ENCODE measurements at regions not wholly inside any gene's neighbourhood (a gene's known extent, or its start where the extent isn't known, plus 50 kb on each side); places are given as distances from the start of the nearest gene placed in this dataset.

GRCh38 chr1:98403963-98404480, 257.5 kb upstream of the SNX7 start:
- H3K4me3 ChIP-seq (ENCODE audit: low read depth, low read length): no peak overlapping the region
- H3K27me3 ChIP-seq (ENCODE audit: insufficient read depth, low read length): no peaks in the 10 kb centered on the region
- no peak overlapping the region for H3K27ac ChIP-seq (ENCODE audit: low read depth, low read length)
- peak overlapping the region; percentile 30 for H2AFZ ChIP-seq (ENCODE audit: low read length, unreplicated experiment)
- H3K4me1 ChIP-seq (ENCODE audit: control insufficient read depth, insufficient read depth, low read length, unreplicated experiment): peaks cover 16% of the 10 kb centered on the region
- H3K36me3 ChIP-seq (ENCODE audit: insufficient read depth, low read length): no peaks in the 10 kb centered on the region
- no peaks in the 10 kb centered on the region for H3K79me2 ChIP-seq (ENCODE audit: control insufficient read depth, insufficient read depth, low read length, unreplicated experiment)

- Histone ChIP-seq H3K27ac (ENCODE audit: low read depth, low read length) (no peak overlapping the region), H3K4me1 (ENCODE audit: control insufficient read depth, insufficient read depth, low read length, unreplicated experiment) (peaks cover 16% of the 10 kb centered on the region), H3K27me3 (ENCODE audit: insufficient read depth, low read length) (no peaks in the 10 kb centered on the region), H3K79me2 (ENCODE audit: control insufficient read depth, insufficient read depth, low read length, unreplicated experiment) (no peaks in the 10 kb centered on the region), H2AFZ (ENCODE audit: low read length, unreplicated experiment) (peak overlapping the region; percentile 5), H3K36me3 (ENCODE audit: insufficient read depth, low read length) (no peaks in the 10 kb centered on the region), H3K4me3 (ENCODE audit: low read depth, low read length) (no peak overlapping the region)
These were observed 258.7 kb upstream of the SNX7 start for GRCh38 chr1:98402860-98403259.

- Histone ChIP-seq H2AFZ (ENCODE audit: low read length, unreplicated experiment) (no peak overlapping the region), H3K4me1 (ENCODE audit: control insufficient read depth, insufficient read depth, low read length, unreplicated experiment) (peaks cover 12% of the 10 kb centered on the region), H3K27ac (ENCODE audit: low read depth, low read length) (no peak overlapping the region), H3K79me2 (ENCODE audit: control insufficient read depth, insufficient read depth, low read length, unreplicated experiment) (no peaks in the 10 kb centered on the region), H3K27me3 (ENCODE audit: insufficient read depth, low read length) (no peaks in the 10 kb centered on the region), H3K4me3 (ENCODE audit: low read depth, low read length) (no peak overlapping the region), H3K36me3 (ENCODE audit: insufficient read depth, low read length) (no peaks in the 10 kb centered on the region)
These were observed 261.1 kb upstream of the SNX7 start for GRCh38 chr1:98400446-98400845.

- Histone ChIP-seq H3K79me2 (ENCODE audit: control insufficient read depth, insufficient read depth, low read length, unreplicated experiment) (no peaks in the 10 kb centered on the region), H2AFZ (ENCODE audit: low read length, unreplicated experiment) (peak overlapping the region; percentile 93), H3K27ac (ENCODE audit: low read depth, low read length) (no peak overlapping the region), H3K4me1 (ENCODE audit: control insufficient read depth, insufficient read depth, low read length, unreplicated experiment) (peaks cover under 1% of the 10 kb centered on the region), H3K4me3 (ENCODE audit: low read depth, low read length) (peak overlapping the region; percentile 65), H3K27me3 (ENCODE audit: insufficient read depth, low read length) (no peaks in the 10 kb centered on the region), H3K36me3 (ENCODE audit: insufficient read depth, low read length) (no peaks in the 10 kb centered on the region)
These were observed 262.3 kb upstream of the SNX7 start for GRCh38 chr1:98399218-98399617.

- H3K36me3 ChIP-seq (ENCODE audit: insufficient read depth, low read length): no peaks in the 10 kb centered on the region
- H2AFZ ChIP-seq (ENCODE audit: low read length, unreplicated experiment): peak overlapping the region; percentile 93
- no peaks in the 10 kb centered on the region for H3K79me2 ChIP-seq (ENCODE audit: control insufficient read depth, insufficient read depth, low read length, unreplicated experiment)
- H3K27ac ChIP-seq (ENCODE audit: low read depth, low read length): no peak overlapping the region
- H3K4me3 ChIP-seq (ENCODE audit: low read depth, low read length): peak overlapping the region; percentile 65
- H3K27me3 ChIP-seq (ENCODE audit: insufficient read depth, low read length): no peaks in the 10 kb centered on the region
- no peaks in the 10 kb centered on the region for H3K4me1 ChIP-seq (ENCODE audit: control insufficient read depth, insufficient read depth, low read length, unreplicated experiment)
These were observed 262.9 kb upstream of the SNX7 start for GRCh38 chr1:98398649-98399048.

GRCh38 chr1:98398092-98398491, 263.4 kb upstream of the SNX7 start:
- Histone ChIP-seq H3K27ac (ENCODE audit: low read depth, low read length) (no peak overlapping the region), H3K4me3 (ENCODE audit: low read depth, low read length) (peak overlapping the region; percentile 65; the same call in 1 of the 2 replicates), H3K4me1 (ENCODE audit: control insufficient read depth, insufficient read depth, low read length, unreplicated experiment) (no peaks in the 10 kb centered on the region), H3K27me3 (ENCODE audit: insufficient read depth, low read length) (no peaks in the 10 kb centered on the region), H3K36me3 (ENCODE audit: insufficient read depth, low read length) (no peaks in the 10 kb centered on the region), H3K79me2 (ENCODE audit: control insufficient read depth, insufficient read depth, low read length, unreplicated experiment) (no peaks in the 10 kb centered on the region), H2AFZ (ENCODE audit: low read length, unreplicated experiment) (peak overlapping the region; percentile 93)

GRCh38 chr1:98393719-98394118, 267.8 kb upstream of the SNX7 start:
- no peaks in the 10 kb centered on the region for H3K27me3 ChIP-seq (ENCODE audit: insufficient read depth, low read length)
- no peak overlapping the region for H3K27ac ChIP-seq (ENCODE audit: low read depth, low read length)
- peaks cover 12% of the 10 kb centered on the region for H3K4me1 ChIP-seq (ENCODE audit: control insufficient read depth, insufficient read depth, low read length, unreplicated experiment)
- no peak overlapping the region for H2AFZ ChIP-seq (ENCODE audit: low read length, unreplicated experiment)
- H3K79me2 ChIP-seq (ENCODE audit: control insufficient read depth, insufficient read depth, low read length, unreplicated experiment): no peaks in the 10 kb centered on the region
- H3K36me3 ChIP-seq (ENCODE audit: insufficient read depth, low read length): no peaks in the 10 kb centered on the region
- H3K4me3 ChIP-seq (ENCODE audit: low read depth, low read length): no peak overlapping the region

GRCh38 chr1:98391175-98391574, 270.3 kb upstream of the SNX7 start:
- no peaks in the 10 kb centered on the region for H3K79me2 ChIP-seq (ENCODE audit: control insufficient read depth, insufficient read depth, low read length, unreplicated experiment)
- no peak overlapping the region for H3K4me3 ChIP-seq (ENCODE audit: low read depth, low read length)
- H3K27ac ChIP-seq (ENCODE audit: low read depth, low read length): no peak overlapping the region
- H3K27me3 ChIP-seq (ENCODE audit: insufficient read depth, low read length): no peaks in the 10 kb centered on the region
- H3K4me1 ChIP-seq (ENCODE audit: control insufficient read depth, insufficient read depth, low read length, unreplicated experiment): peaks cover 23% of the 10 kb centered on the region
- peak overlapping the region; percentile 10 for H2AFZ ChIP-seq (ENCODE audit: low read length, unreplicated experiment)
- H3K36me3 ChIP-seq (ENCODE audit: insufficient read depth, low read length): no peaks in the 10 kb centered on the region

- no peaks in the 10 kb centered on the region for H3K36me3 ChIP-seq (ENCODE audit: insufficient read depth, low read length)
- H3K27ac ChIP-seq (ENCODE audit: low read depth, low read length): peak overlapping the region; percentile 31
These were observed 271.7 kb upstream of the SNX7 start for GRCh38 chr1:98389809-98390208.

GRCh38 chr1:98388441-98388840, 273.1 kb upstream of the SNX7 start:
- Histone ChIP-seq H3K36me3 (ENCODE audit: insufficient read depth, low read length) (no peaks in the 10 kb centered on the region), H3K4me1 (ENCODE audit: control insufficient read depth, insufficient read depth, low read length, unreplicated experiment) (peaks cover 39% of the 10 kb centered on the region), H3K79me2 (ENCODE audit: control insufficient read depth, insufficient read depth, low read length, unreplicated experiment) (no peaks in the 10 kb centered on the region), H3K27me3 (ENCODE audit: insufficient read depth, low read length) (no peaks in the 10 kb centered on the region), H2AFZ (ENCODE audit: low read length, unreplicated experiment) (peak overlapping the region; percentile 56), H3K4me3 (ENCODE audit: low read depth, low read length) (peak overlapping the region; percentile 46), H3K27ac (ENCODE audit: low read depth, low read length) (peak overlapping the region; percentile 62)

More at GRCh38 chr1:98389809-98390208, 271.7 kb upstream of the SNX7 start:
- Histone ChIP-seq H3K27me3 (ENCODE audit: insufficient read depth, low read length) (no peaks in the 10 kb centered on the region), H2AFZ (ENCODE audit: low read length, unreplicated experiment) (peak overlapping the region; percentile 16), H3K79me2 (ENCODE audit: control insufficient read depth, insufficient read depth, low read length, unreplicated experiment) (no peaks in the 10 kb centered on the region), H3K4me1 (ENCODE audit: control insufficient read depth, insufficient read depth, low read length, unreplicated experiment) (peaks cover 35% of the 10 kb centered on the region), H3K4me3 (ENCODE audit: low read depth, low read length) (no peak overlapping the region)

GRCh38 chr1:98387701-98388100, 273.8 kb upstream of the SNX7 start:
- peaks cover 44% of the 10 kb centered on the region for H3K4me1 ChIP-seq (ENCODE audit: control insufficient read depth, insufficient read depth, low read length, unreplicated experiment)
- peak overlapping the region; percentile 62 for H3K27ac ChIP-seq (ENCODE audit: low read depth, low read length)
- H3K4me3 ChIP-seq (ENCODE audit: low read depth, low read length): no peak overlapping the region
- no peaks in the 10 kb centered on the region for H3K79me2 ChIP-seq (ENCODE audit: control insufficient read depth, insufficient read depth, low read length, unreplicated experiment)
- H3K36me3 ChIP-seq (ENCODE audit: insufficient read depth, low read length): no peaks in the 10 kb centered on the region
- H2AFZ ChIP-seq (ENCODE audit: low read length, unreplicated experiment): peak overlapping the region; percentile 56
- no peaks in the 10 kb centered on the region for H3K27me3 ChIP-seq (ENCODE audit: insufficient read depth, low read length)

All from ACC112 (cell line).